ENCODE measurements at regions not wholly inside any gene's neighbourhood (a gene's known extent, or its start where the extent isn't known, plus 50 kb on each side); places are given as distances from the start of the nearest gene placed in this dataset.

DNA sequence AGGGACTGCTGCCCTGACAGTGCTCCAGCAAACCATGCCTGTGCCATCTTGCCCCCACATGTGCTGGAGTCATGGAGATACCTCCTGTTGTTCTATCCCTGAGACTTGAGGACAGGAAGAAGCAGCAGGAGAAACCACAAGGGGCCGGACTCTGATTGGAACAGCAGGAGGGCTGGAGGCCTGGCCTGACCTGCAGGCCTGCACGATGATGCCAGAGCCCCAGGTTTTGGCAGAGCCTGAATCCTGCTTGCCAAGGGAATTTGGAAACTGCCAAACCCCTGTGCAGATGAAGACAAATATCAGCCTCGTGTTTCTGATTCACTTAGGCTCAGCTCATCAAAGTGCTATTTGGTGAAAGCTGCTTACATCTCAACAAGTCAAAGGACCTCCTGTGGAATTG lies 177.6 kb downstream of the MAFB start:
- Histone ChIP-seq H3K36me3 (no peaks in the 10 kb centered on the region), H3K9me3 (replicated peaks) (no peaks in the 10 kb centered on the region), H3K27me3 (replicated peaks) (no peaks in the 10 kb centered on the region), H3K4me1 (replicated peaks) (peaks cover 4% of the 10 kb centered on the region), H3K4me3 (no peak overlapping the region), H3K27ac (no peak overlapping the region)
- DNase-seq (ENCODE audit: low read depth in 1 of 2, low spot score in 2 of 2), result no peak

DNA sequence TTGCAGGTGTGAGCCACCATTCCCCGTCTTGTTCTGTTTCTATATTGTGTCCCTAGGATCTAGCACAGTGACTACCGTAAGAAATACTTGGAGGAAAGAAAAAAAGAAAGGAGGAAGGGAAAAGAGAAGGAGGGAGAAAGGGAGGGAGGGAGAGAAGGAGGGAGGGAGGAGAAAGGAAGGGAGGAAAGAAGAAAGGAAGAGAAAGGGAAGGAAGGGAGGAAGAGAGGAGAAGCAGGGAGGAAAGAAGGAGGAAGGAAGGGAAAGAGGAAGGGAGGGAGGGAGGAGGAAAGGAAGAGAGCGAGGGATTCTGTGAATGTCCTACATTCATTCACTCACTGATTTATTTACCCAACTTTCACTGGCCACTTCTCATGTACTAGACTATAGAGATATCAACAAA lies 178.4 kb downstream of the MAFB start:
- Histone ChIP-seq H3K36me3 (no peaks in the 10 kb centered on the region), H3K9me3 (replicated peaks) (no peaks in the 10 kb centered on the region), H3K27ac (no peak overlapping the region), H3K4me1 (replicated peaks) (peaks cover 6% of the 10 kb centered on the region), H3K4me3 (no peak overlapping the region), H3K27me3 (replicated peaks) (no peaks in the 10 kb centered on the region)
- no peak for DNase-seq (ENCODE audit: low read depth in 1 of 2, low spot score in 2 of 2)

DNA sequence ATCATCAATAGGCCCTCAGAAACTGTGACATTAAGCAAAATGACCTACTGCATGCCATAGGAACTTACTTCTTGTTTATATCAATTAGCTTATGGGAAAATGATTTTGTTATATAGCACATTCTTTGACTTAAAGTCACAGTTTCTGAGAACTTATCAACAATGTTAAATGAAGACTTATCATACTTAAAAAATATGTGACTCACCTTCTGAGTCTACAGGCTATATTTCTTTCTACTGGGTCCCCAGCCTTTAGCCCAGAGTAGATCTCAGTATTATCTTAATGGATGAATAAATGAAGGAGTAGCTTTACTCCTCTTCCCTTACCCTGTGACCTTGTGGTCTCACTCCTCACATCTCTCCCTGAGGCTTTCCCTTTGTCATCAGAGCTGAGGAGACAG lies 180.2 kb downstream of the MAFB start:
- H3K4me3 ChIP-seq, result no peak overlapping the region
- no peaks in the 10 kb centered on the region for H3K9me3 ChIP-seq (replicated peaks)
- no peaks in the 10 kb centered on the region for H3K36me3 ChIP-seq
- no peak overlapping the region for H3K27ac ChIP-seq
- no peaks in the 10 kb centered on the region for H3K27me3 ChIP-seq (replicated peaks)
- H3K4me1 ChIP-seq (replicated peaks), result peaks cover 6% of the 10 kb centered on the region
- no peak for DNase-seq (ENCODE audit: low read depth in 1 of 2, low spot score in 2 of 2)

GRCh38 chr20:40506537-40506939 lies 182.5 kb downstream of the MAFB start:
- Histone ChIP-seq H3K27ac (no peak overlapping the region), H3K27me3 (replicated peaks) (no peaks in the 10 kb centered on the region), H3K4me3 (no peak overlapping the region), H3K4me1 (replicated peaks) (peaks cover 6% of the 10 kb centered on the region), H3K36me3 (no peaks in the 10 kb centered on the region), H3K9me3 (replicated peaks) (no peaks in the 10 kb centered on the region)
- peak; percentile 57 to 80 for DNase-seq (ENCODE audit: low read depth in 1 of 2, low spot score in 2 of 2)

DNA sequence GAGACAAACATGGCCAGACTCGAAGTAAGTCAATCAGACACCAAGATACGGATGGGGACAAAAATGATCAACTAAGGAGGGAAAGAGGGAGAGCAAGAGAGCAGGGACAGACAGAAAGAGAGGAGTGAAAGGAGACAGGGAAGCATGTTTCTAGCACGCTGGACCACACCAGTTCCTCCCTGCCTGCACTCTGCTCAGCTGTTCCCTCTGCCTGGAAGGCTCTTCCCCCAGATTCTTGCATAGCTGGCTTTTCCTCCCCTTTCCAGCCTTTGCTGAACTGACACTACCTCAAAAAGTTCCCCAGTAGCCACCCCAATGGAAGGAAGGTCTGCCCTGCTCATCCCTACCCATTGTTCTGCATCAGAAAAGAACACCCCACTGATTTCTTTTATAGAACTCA lies 185.9 kb downstream of the MAFB start:
- Histone ChIP-seq H3K4me3 (no peak overlapping the region), H3K27ac (no peak overlapping the region), H3K4me1 (replicated peaks) (peaks cover 6% of the 10 kb centered on the region), H3K9me3 (replicated peaks) (no peaks in the 10 kb centered on the region), H3K36me3 (no peaks in the 10 kb centered on the region), H3K27me3 (replicated peaks) (no peaks in the 10 kb centered on the region)
- no peak for DNase-seq (ENCODE audit: low read depth in 1 of 2, low spot score in 2 of 2)

DNA sequence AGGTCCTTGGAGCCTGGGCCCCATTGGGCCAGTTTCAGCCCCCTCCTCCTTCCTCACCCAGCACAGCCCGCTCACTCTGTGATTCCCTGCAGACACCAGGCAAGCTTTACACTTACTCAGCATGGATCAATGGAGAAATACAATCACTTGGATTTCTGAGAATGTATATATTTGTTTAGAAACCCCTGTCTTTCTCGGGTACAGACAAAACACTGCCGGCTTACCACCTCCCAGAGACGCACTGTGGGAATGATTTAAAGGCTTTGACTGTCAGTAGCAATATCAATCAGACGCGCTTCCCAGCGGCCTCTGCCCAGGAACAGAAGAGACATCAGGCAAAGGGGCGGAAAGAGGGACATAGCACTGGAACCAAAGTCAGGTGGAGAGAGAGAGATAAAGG lies 186.5 kb downstream of the MAFB start:
- no peaks in the 10 kb centered on the region for H3K36me3 ChIP-seq
- H3K27ac ChIP-seq, result no peak overlapping the region
- DNase-seq (ENCODE audit: low read depth in 1 of 2, low spot score in 2 of 2), result no peak
- H3K4me1 ChIP-seq (replicated peaks), result peaks cover 6% of the 10 kb centered on the region
- no peaks in the 10 kb centered on the region for H3K27me3 ChIP-seq (replicated peaks)
- H3K9me3 ChIP-seq (replicated peaks), result no peaks in the 10 kb centered on the region
- no peak overlapping the region for H3K4me3 ChIP-seq

DNA sequence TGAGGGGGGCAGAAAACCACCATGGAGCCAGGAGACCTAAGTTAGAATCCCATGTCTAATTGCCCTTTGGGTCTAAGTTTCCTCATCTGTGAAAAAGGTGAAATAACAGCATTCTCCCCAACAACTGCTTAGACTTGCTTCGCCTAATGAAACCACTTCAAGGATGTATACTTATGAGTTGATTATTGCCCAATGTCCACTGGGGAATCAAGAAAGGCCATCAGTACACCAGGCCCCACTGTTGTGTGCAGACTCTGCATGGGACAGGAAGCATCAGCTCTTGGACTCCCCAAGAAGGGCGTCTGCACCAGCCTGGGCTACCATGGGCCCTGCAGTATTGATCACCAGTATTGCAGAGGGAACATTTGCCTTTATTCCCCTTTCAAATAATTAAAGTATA lies 189.6 kb downstream of the MAFB start:
- DNase-seq (ENCODE audit: low read depth in 1 of 2, low spot score in 2 of 2), result no peak
- H3K36me3 ChIP-seq, result no peaks in the 10 kb centered on the region
- no peaks in the 10 kb centered on the region for H3K9me3 ChIP-seq (replicated peaks)

GRCh38 chr20:40497899-40498691 lies 190.9 kb downstream of the MAFB start:
- H3K36me3 ChIP-seq, result no peaks in the 10 kb centered on the region
- no peak overlapping the region for H3K27ac ChIP-seq
- no peaks in the 10 kb centered on the region for H3K9me3 ChIP-seq (replicated peaks)
- no peak for DNase-seq (ENCODE audit: low read depth in 1 of 2, low spot score in 2 of 2)
- no peaks in the 10 kb centered on the region for H3K4me1 ChIP-seq (replicated peaks)
- no peaks in the 10 kb centered on the region for H3K27me3 ChIP-seq (replicated peaks)
- no peak overlapping the region for H3K4me3 ChIP-seq

More for the DNA sequence above, 189.6 kb downstream of the MAFB start:
- Histone ChIP-seq H3K27ac (no peak overlapping the region), H3K4me1 (replicated peaks) (no peaks in the 10 kb centered on the region), H3K27me3 (replicated peaks) (no peaks in the 10 kb centered on the region), H3K4me3 (no peak overlapping the region)

GRCh38 chr20:40495956-40496355 lies 193.1 kb downstream of the MAFB start:
- Histone ChIP-seq H3K4me1 (replicated peaks) (no peaks in the 10 kb centered on the region), H3K27ac (no peak overlapping the region)
- DNase-seq (ENCODE audit: low read depth in 1 of 2, low spot score in 2 of 2), result no peak

DNA sequence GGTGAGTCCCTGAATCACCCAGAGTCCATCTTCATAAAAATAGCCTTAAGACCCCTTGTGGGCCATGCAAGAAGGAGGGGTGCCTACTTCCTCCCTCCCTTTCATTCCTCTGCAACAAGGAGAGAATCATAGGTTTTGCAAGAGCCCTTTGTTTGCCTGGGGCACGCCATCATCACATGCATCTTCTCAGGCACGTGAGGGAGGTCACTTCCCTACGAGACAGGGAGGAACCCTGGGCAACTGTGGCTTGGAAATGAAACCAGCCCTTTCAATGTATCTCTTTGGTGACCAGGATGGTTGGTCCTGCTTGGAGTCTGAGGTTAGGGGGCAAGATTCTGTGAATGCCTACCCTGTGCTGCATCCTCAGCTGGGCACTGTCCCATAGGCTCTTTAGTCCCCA lies 194.8 kb downstream of the MAFB start:
- H3K27ac ChIP-seq, result no peak overlapping the region
- DNase-seq (ENCODE audit: low read depth in 1 of 2, low spot score in 2 of 2), result no peak
- no peaks in the 10 kb centered on the region for H3K4me1 ChIP-seq (replicated peaks)
- no peaks in the 10 kb centered on the region for H3K27me3 ChIP-seq (replicated peaks)
- no peak overlapping the region for H3K4me3 ChIP-seq
- H3K9me3 ChIP-seq (replicated peaks), result no peaks in the 10 kb centered on the region
- no peaks in the 10 kb centered on the region for H3K36me3 ChIP-seq

More at GRCh38 chr20:40495956-40496355, 193.1 kb downstream of the MAFB start:
- Histone ChIP-seq H3K4me3 (no peak overlapping the region), H3K36me3 (no peaks in the 10 kb centered on the region), H3K9me3 (replicated peaks) (no peaks in the 10 kb centered on the region), H3K27me3 (replicated peaks) (no peaks in the 10 kb centered on the region)

- Histone ChIP-seq H3K36me3 (no peaks in the 10 kb centered on the region), H3K27ac (no peak overlapping the region), H3K4me3 (no peak overlapping the region), H3K9me3 (replicated peaks) (no peaks in the 10 kb centered on the region), H3K4me1 (replicated peaks) (no peaks in the 10 kb centered on the region), H3K27me3 (replicated peaks) (no peaks in the 10 kb centered on the region)
- no peak for DNase-seq (ENCODE audit: low read depth in 1 of 2, low spot score in 2 of 2)
Measured at GRCh38 chr20:40493549-40493948, 195.5 kb downstream of the MAFB start.

GRCh38 chr20:40493071-40493470 lies 196.0 kb downstream of the MAFB start:
- no peak overlapping the region for H3K27ac ChIP-seq
- DNase-seq (ENCODE audit: low read depth in 1 of 2, low spot score in 2 of 2), result no peak
- H3K4me3 ChIP-seq, result no peak overlapping the region
- no peaks in the 10 kb centered on the region for H3K27me3 ChIP-seq (replicated peaks)
- H3K9me3 ChIP-seq (replicated peaks), result no peaks in the 10 kb centered on the region
- no peaks in the 10 kb centered on the region for H3K36me3 ChIP-seq
- no peaks in the 10 kb centered on the region for H3K4me1 ChIP-seq (replicated peaks)

DNA sequence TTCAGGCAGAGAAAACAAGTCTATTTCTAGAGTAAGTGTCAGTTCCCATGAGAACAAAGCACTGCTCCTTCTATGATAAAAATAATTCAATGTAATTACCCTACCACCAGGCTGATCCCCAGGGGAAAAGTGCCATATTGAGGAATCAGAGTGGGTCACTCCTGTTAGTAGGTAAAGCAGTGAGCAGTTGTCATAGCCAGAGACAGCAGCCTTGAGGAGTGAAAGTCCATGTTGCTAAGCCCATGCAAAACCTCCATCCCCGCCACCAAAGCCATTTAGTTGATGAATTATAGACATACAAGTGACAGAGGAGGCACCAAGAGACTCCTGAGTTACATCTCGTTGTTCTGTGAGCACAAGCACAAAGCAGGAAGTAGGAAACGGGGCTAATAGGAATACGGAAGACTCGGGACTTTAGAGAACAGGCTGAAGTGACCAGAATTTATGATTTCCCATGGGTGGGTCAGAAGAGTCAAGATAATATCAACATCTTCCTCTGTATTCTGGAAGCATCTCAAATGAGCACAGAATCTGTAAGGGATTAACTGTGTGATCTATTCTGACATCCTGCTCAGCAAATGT lies 197.9 kb downstream of the MAFB start:
- no peaks in the 10 kb centered on the region for H3K36me3 ChIP-seq
- H3K27me3 ChIP-seq (replicated peaks), result no peaks in the 10 kb centered on the region
- H3K4me3 ChIP-seq, result no peak overlapping the region
- H3K9me3 ChIP-seq (replicated peaks), result no peaks in the 10 kb centered on the region
- H3K27ac ChIP-seq, result no peak overlapping the region
- DNase-seq (ENCODE audit: low read depth in 1 of 2, low spot score in 2 of 2), result no peak
- no peaks in the 10 kb centered on the region for H3K4me1 ChIP-seq (replicated peaks)

DNA sequence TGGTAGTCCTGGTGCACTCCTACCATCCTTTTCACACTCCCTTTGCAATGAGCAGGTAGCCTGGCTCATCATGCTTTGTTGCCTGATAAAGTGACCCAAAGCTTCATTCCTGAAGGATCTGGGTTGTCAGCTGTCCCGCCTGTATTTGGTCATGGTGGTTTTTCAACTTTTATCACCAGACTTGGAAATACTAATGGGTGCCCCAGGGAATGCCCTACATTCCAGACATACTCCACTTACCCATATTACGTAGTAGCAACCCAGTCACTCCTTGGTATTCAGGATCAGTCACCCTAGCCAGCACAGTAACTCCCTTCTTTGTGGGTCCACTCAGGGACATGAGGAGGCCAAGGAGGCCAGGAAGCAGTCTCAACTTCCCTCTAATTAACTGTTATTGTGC lies 199.2 kb downstream of the MAFB start:
- H3K27ac ChIP-seq, result no peak overlapping the region
- no peaks in the 10 kb centered on the region for H3K4me1 ChIP-seq (replicated peaks)
- no peaks in the 10 kb centered on the region for H3K9me3 ChIP-seq (replicated peaks)
- DNase-seq (ENCODE audit: low read depth in 1 of 2, low spot score in 2 of 2), result no peak
- no peaks in the 10 kb centered on the region for H3K27me3 ChIP-seq (replicated peaks)
- no peak overlapping the region for H3K4me3 ChIP-seq
- no peaks in the 10 kb centered on the region for H3K36me3 ChIP-seq

- Histone ChIP-seq H3K9me3 (replicated peaks) (no peaks in the 10 kb centered on the region), H3K4me3 (no peak overlapping the region), H3K4me1 (replicated peaks) (no peaks in the 10 kb centered on the region), H3K27me3 (replicated peaks) (no peaks in the 10 kb centered on the region), H3K27ac (no peak overlapping the region), H3K36me3 (no peaks in the 10 kb centered on the region)
- DNase-seq (ENCODE audit: low read depth in 1 of 2, low spot score in 2 of 2), result no peak
Measured at GRCh38 chr20:40488401-40488800, 200.6 kb downstream of the MAFB start.
